ENCODE measurements at regions not wholly inside any gene's neighbourhood (a gene's known extent, or its start where the extent isn't known, plus 50 kb on each side); places are given as distances from the start of the nearest gene placed in this dataset.

DNA sequence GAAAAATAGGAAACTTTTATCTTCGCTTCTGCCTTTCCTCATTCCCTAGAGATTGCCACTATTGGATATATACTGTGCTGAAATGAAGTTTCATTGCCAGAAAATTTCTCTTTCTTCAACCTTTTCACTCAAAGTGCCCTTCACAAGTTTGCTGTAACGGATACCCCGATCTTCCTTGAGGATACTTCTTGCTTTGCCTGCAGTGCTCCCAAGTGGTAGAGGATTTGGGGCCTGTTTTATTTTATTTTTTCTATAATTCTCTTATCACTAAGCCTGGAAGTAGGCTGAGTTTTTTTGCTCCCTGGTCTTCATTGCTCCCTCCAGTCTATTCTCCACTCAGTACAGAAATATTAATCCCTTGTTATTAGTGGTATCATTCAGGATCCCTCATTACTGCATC lies 481.4 kb upstream of the CDH18 start:
- Histone ChIP-seq H3K4me3 (no peak overlapping the region), H3K4me1 (no peaks in the 10 kb centered on the region), H3K27ac (no peak overlapping the region), H3K36me3 (no peaks in the 10 kb centered on the region), H3K9me3 (no peaks in the 10 kb centered on the region), H3K27me3 (no peaks in the 10 kb centered on the region)
- no peak for FAIRE-seq
- no peak for ATAC-seq
- no peak for DNase-seq
- intact Hi-C loops (cut with DNase I) = no loop called here
- TF ChIP-seq, protein P1, sequence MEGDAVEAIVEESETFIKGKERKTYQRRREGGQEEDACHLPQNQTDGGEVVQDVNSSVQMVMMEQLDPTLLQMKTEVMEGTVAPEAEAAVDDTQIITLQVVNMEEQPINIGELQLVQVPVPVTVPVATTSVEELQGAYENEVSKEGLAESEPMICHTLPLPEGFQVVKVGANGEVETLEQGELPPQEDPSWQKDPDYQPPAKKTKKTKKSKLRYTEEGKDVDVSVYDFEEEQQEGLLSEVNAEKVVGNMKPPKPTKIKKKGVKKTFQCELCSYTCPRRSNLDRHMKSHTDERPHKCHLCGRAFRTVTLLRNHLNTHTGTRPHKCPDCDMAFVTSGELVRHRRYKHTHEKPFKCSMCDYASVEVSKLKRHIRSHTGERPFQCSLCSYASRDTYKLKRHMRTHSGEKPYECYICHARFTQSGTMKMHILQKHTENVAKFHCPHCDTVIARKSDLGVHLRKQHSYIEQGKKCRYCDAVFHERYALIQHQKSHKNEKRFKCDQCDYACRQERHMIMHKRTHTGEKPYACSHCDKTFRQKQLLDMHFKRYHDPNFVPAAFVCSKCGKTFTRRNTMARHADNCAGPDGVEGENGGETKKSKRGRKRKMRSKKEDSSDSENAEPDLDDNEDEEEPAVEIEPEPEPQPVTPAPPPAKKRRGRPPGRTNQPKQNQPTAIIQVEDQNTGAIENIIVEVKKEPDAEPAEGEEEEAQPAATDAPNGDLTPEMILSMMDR (IDR thresholded peaks at IDR 0.05) = no peak
- WGBS, 2 donors = 77 to 85% methylated on average over 3 of the region's 3 CpGs

GRCh38 chr5:20466512-20466911 lies 478.5 kb upstream of the CDH18 start:
- ATAC-seq = no peak
- no peaks in the 10 kb centered on the region for H3K27me3 ChIP-seq
- no peak for FAIRE-seq
- no peak overlapping the region for H3K27ac ChIP-seq
- no peaks in the 10 kb centered on the region for H3K4me1 ChIP-seq
- no peak for DNase-seq
- H3K9me3 ChIP-seq = no peaks in the 10 kb centered on the region
- no peaks in the 10 kb centered on the region for H3K36me3 ChIP-seq
- no peak overlapping the region for H3K4me3 ChIP-seq
- intact Hi-C loops (cut with DNase I) = no loop called here
- WGBS, 2 donors = 36 to 69% methylated on average over 1 of the region's 1 CpG
- TF ChIP-seq, protein P1 (IDR thresholded peaks at IDR 0.05) = no peak

DNA sequence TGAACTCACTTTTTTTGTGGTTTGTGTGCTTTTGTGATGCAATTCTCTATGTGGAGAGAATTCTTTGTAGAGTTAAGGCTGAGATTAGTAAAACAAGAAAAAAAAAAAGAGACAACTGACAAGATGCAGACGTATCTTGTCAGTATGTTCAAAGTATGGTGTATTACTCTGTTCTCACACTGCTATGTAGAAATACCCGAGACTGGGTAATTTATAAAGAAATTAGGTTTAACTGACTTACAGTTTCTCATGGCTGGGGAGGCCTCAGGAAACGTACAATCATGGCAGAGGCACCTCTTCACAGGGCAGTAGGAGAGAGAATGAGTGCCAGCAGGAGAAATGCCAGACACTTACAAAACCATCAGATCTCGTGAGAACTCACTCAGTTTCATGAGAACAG lies 475.2 kb upstream of the CDH18 start:
- ATAC-seq (no peak), DNase-seq (no peak), FAIRE-seq (no peak)
- no peaks in the 10 kb centered on the region for H3K4me1 ChIP-seq
- TF ChIP-seq, protein P1 (IDR thresholded peaks at IDR 0.05) = no peak
- 72 to 74% methylated on average over 4 of the region's 4 CpGs for WGBS, 2 donors
- H3K36me3 ChIP-seq = no peaks in the 10 kb centered on the region
- H3K4me3 ChIP-seq = no peak overlapping the region
- no peaks in the 10 kb centered on the region for H3K9me3 ChIP-seq
- H3K27me3 ChIP-seq = no peaks in the 10 kb centered on the region
- intact Hi-C loops (cut with DNase I) = no loop called here
- H3K27ac ChIP-seq = no peak overlapping the region

GRCh38 chr5:20446121-20446520 lies 458.1 kb upstream of the CDH18 start:
- Histone ChIP-seq H3K4me1 (no peaks in the 10 kb centered on the region), H3K27me3 (peaks cover 0 to 5% (median 0%) of the 10 kb centered on the region in 4 donors), H3K4me3 (no peak overlapping the region), H3K36me3 (no peaks in the 10 kb centered on the region), H3K27ac (no peak overlapping the region), H3K9me3 (no peaks in the 10 kb centered on the region)
- 86 to 90% methylated on average over 3 of the region's 3 CpGs for WGBS, 2 donors
- no peak for FAIRE-seq
- ATAC-seq = no peak
- DNase-seq = no peak
- TF ChIP-seq, protein P1 (IDR thresholded peaks at IDR 0.05) = no peak
- intact Hi-C loops (cut with DNase I) = no loop called here

GRCh38 chr5:20445326-20445860 lies 457.4 kb upstream of the CDH18 start:
- TF ChIP-seq, protein P1 (IDR thresholded peaks at IDR 0.05) = no peak
- Histone ChIP-seq H3K27ac (no peak overlapping the region), H3K9me3 (no peaks in the 10 kb centered on the region), H3K27me3 (peaks cover 0 to 5% (median 0%) of the 10 kb centered on the region in 4 donors), H3K4me3 (no peak overlapping the region), H3K36me3 (no peaks in the 10 kb centered on the region), H3K4me1 (no peaks in the 10 kb centered on the region)
- 68 to 73% methylated on average over 1 of the region's 1 CpG for WGBS, 2 donors
- ATAC-seq = no peak
- DNase-seq = no peak
- intact Hi-C loops (cut with DNase I) = no loop called here
- no peak for FAIRE-seq
